Fibroblast of skin of right biceps (primary cell): ENCODE measurements at regions not wholly inside any gene's neighbourhood (a gene's known extent, or its start where the extent isn't known, plus 50 kb on each side); places are given as distances from the start of the nearest gene placed in this dataset.

ENCODE experiments used
- DNase-seq: peaks from one replicate; pipeline ENCODE4 v3.0.0-alpha.2; 2013

GRCh38 chr3:118811236-118811732, 223.4 kb downstream of the IGSF11 start:
- no peak for DNase-seq

GRCh38 chr3:118813472-118813871, 221.2 kb downstream of the IGSF11 start:
- no peak for DNase-seq

- peak; percentile 45 for DNase-seq
Observed at GRCh38 chr3:118817748-118818165, 216.9 kb downstream of the IGSF11 start.

GRCh38 chr3:118818386-118818785, 216.3 kb downstream of the IGSF11 start:
- peak; percentile 49 for DNase-seq

GRCh38 chr3:118823626-118824025, 211.0 kb downstream of the IGSF11 start:
- DNase-seq: no peak

GRCh38 chr3:118827446-118827845, 207.2 kb downstream of the IGSF11 start:
- DNase-seq: no peak

- no peak for DNase-seq
Observed at GRCh38 chr3:118828351-118828750, 206.3 kb downstream of the IGSF11 start.

GRCh38 chr3:118833075-118833474, 201.6 kb downstream of the IGSF11 start:
- no peak for DNase-seq

- no peak for DNase-seq
Observed at GRCh38 chr3:118838871-118839270, 195.8 kb downstream of the IGSF11 start.

GRCh38 chr3:118842147-118842863, 192.3 kb downstream of the IGSF11 start:
- DNase-seq: peak; percentile 3

GRCh38 chr3:118846176-118846575, 188.5 kb downstream of the IGSF11 start:
- DNase-seq: no peak
